Breast epithelium (tissue), 4 donors: ENCODE measurements at regions not wholly inside any gene's neighbourhood (a gene's known extent, or its start where the extent isn't known, plus 50 kb on each side); places are given as distances from the start of the nearest gene placed in this dataset.

Experiments
- DNase-seq, 2 donors: peaks; one replicate each; pipeline ENCODE4 v3.0.0-alpha.2; 2019; ENCODE audit warnings: low spot score in 2 of 2
- H3K27ac ChIP-seq, 2 donors: fragments of 200-600 bp; sonication (generic) in 1 of 2; one replicate each; pipeline ENCODE4 v1.5.1; 2016 to 2019; ENCODE audit warnings: mild to moderate bottlenecking in 1 of 2
- H3K27me3 ChIP-seq, 2 donors: fragments of 200-600 bp; sonication (generic) in 1 of 2; one replicate each; pipeline versions ENCODE4 v1.5.1 to v1.6.0; 2017 to 2019; ENCODE audit warnings: control low read depth in 1 of 2, mild to moderate bottlenecking in 1 of 2
- H3K36me3 ChIP-seq: fragments of 200-600 bp; one replicate; pipeline ENCODE4 v1.5.1; 2019
- H3K4me1 ChIP-seq, 2 donors: fragments of 200-600 bp; sonication (generic); one replicate each; pipeline ENCODE4 v1.5.1; 2016 to 2019; ENCODE audit warnings: control low read depth in 1 of 2
- H3K4me3 ChIP-seq, 3 donors: fragments of 200-600 bp; sonication (generic); 1 replicate in 2 of 3; 2 replicates in 1 of 3; pipeline ENCODE4 v1.5.1; 2016 to 2019; ENCODE audit warnings: mild to moderate bottlenecking in 3 of 3, moderate library complexity in 2 of 3
- H3K9me3 ChIP-seq, 2 donors: fragments of 200-600 bp; sonication (generic) in 1 of 2; one replicate each; pipeline ENCODE4 v1.5.1; 2016 to 2019; ENCODE audit warnings: control low read depth in 1 of 2
- CTCF ChIP-seq, 3 donors: fragments of 450-650 bp; IDR thresholded peaks; one replicate each; pipeline ENCODE4 v1.5.1; 2016 to 2017; ENCODE audit warnings: antibody characterized with exemption in 3 of 3, mild to moderate bottlenecking in 3 of 3, moderate library complexity in 3 of 3
- POLR2A ChIP-seq: fragments of 450-650 bp; IDR thresholded peaks from one replicate; pipeline ENCODE4 v1.6.1; 2016; ENCODE audit warnings: antibody characterized with exemption, mild to moderate bottlenecking, moderate library complexity
- POLR2AphosphoS5 ChIP-seq, 3 donors: sonication (generic); formaldehyde crosslinking; IDR thresholded peaks; one replicate each; pipeline ENCODE4 v1.6.1; 2017; ENCODE audit warnings: antibody characterized with exemption in 3 of 3
- intact Hi-C: fragments of 100-400 bp; cut with DNase I; formaldehyde crosslinking; loops from one replicate; pipeline ENCODE4 v1.15.1; 2023; ENCODE audit warnings: low total_unique reads

DNA sequence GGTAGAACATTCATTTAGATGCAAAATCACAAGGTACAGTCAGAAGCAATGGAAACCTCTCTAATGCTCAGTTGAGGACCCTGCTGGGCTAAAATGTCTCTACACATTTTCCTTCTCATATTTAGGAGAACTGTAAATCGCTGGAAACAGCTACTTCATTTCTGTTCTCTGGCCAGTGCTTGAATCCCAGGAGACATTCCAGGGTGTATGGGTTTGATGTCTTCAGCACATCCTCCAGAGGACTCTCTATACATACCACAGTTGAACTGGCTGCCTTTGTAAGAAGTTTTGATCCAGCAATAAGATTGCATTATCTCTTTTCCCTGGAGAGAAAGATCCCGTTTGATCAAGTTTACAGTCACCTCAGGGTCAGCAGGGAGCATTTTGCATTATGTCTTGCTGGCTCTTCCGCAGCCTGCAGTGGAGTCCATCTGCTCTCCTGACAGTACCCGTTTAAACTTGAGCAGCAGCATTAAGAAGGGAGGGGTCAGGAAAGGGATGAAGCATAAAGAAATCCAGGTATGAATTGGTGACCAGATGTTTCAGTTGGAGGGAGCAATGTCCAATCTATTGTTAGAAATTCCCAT, 676.0 kb downstream of the EPHA3 start:
- TF ChIP-seq POLR2AphosphoS5 (IDR thresholded peaks at IDR 0.05), result no peak
- no peak for TF ChIP-seq POLR2A
- no peak for TF ChIP-seq CTCF (IDR thresholded peaks at IDR 0.05)
- Histone ChIP-seq H3K36me3 (no peaks in the 10 kb centered on the region), H3K27me3 (no peaks in the 10 kb centered on the region), H3K9me3 (no peaks in the 10 kb centered on the region), H3K4me1 (no peaks in the 10 kb centered on the region), H3K4me3 (no peak overlapping the region), H3K27ac (no peak overlapping the region)
- intact Hi-C loops, result no loop called here
- DNase-seq, result no peak

- intact Hi-C loops, result no loop called here
- TF ChIP-seq CTCF (IDR thresholded peaks at IDR 0.05) (no peak), POLR2AphosphoS5 (IDR thresholded peaks at IDR 0.05) (no peak), POLR2A (no peak)
- Histone ChIP-seq H3K4me3 (no peak overlapping the region), H3K9me3 (no peaks in the 10 kb centered on the region), H3K36me3 (no peaks in the 10 kb centered on the region), H3K27ac (no peak overlapping the region), H3K4me1 (no peaks in the 10 kb centered on the region), H3K27me3 (no peaks in the 10 kb centered on the region)
- DNase-seq, result no peak
Observed at GRCh38 chr3:89787485-89787884, 680.1 kb downstream of the EPHA3 start.

DNA sequence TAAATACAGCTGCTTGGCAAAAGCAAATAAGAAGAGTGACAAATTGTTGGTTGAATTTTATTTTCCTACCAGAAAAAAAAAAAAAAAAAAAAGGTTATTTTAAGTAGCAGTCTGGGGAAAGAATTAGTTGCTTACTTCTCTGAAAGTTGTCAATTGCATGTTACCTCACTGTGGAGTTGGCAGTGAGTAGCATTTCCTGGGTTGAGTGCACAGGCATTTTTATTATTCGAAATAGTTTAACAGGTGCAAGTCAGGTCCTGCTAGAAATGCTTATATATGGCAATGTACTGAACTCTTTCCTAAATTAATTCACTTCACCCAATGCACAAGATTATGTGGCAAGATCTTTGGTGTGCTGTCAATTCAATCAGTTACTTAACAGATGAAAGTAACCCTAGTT, 680.6 kb downstream of the EPHA3 start:
- intact Hi-C loops, result no loop called here

DNA sequence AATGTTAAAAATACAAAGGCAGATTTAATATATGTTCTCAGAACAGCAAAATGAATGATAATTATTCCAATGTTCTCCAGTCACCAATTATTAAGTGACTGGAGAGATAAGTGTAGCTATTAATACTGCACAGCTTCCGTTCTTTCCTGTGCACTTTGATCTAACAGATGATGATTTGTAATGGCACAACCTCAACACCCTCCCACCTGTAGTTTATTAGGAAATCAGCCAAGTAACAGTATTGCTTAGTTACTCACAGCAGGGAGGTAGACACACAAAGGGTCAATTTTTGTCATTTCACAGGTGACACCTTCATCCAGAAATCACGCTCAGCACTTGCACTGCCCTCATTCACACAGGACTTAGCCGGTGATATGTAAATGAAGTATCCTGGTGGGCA, 688.1 kb downstream of the EPHA3 start:
- H3K4me1 ChIP-seq, result no peaks in the 10 kb centered on the region
- no peaks in the 10 kb centered on the region for H3K9me3 ChIP-seq
- no peak overlapping the region for H3K27ac ChIP-seq
- intact Hi-C loops, result no loop called here
- no peak for TF ChIP-seq CTCF (IDR thresholded peaks at IDR 0.05)
- no peak for TF ChIP-seq POLR2AphosphoS5 (IDR thresholded peaks at IDR 0.05)
- no peak for TF ChIP-seq POLR2A
- DNase-seq, result no peak
- no peak overlapping the region for H3K4me3 ChIP-seq
- no peaks in the 10 kb centered on the region for H3K36me3 ChIP-seq
- H3K27me3 ChIP-seq, result no peaks in the 10 kb centered on the region

More for the DNA sequence above, 680.6 kb downstream of the EPHA3 start:
- TF ChIP-seq POLR2AphosphoS5 (IDR thresholded peaks at IDR 0.05) (no peak), POLR2A (no peak), CTCF (IDR thresholded peaks at IDR 0.05) (no peak)
- H3K9me3 ChIP-seq, result no peaks in the 10 kb centered on the region
- H3K4me3 ChIP-seq, result no peak overlapping the region
- H3K4me1 ChIP-seq, result no peaks in the 10 kb centered on the region
- H3K27me3 ChIP-seq, result no peaks in the 10 kb centered on the region
- no peak overlapping the region for H3K27ac ChIP-seq
- H3K36me3 ChIP-seq, result no peaks in the 10 kb centered on the region
- no peak for DNase-seq

DNA sequence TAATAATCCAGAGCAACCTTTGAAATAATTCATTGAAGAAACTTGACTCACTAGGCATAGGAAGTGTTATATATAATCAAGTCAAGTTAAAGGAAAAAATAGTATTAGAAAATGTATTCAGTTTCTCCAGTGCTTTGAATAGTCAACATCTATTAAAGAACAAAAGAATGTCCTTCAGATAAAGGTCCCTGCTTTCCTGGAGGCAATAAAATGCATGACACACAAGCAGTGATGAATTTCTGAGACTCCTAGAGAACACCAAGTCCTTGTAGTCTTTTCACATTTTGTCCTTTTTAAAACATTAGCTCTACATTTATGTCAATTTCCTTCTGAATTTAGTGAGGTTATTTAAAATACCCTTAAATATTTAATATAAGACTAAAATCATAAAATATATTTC, 695.5 kb downstream of the EPHA3 start:
- no peaks in the 10 kb centered on the region for H3K4me1 ChIP-seq
- H3K27ac ChIP-seq, result no peak overlapping the region
- H3K36me3 ChIP-seq, result no peaks in the 10 kb centered on the region
- no peaks in the 10 kb centered on the region for H3K27me3 ChIP-seq
- H3K4me3 ChIP-seq, result no peak overlapping the region
- DNase-seq, result no peak
- intact Hi-C loops, result no loop called here
- H3K9me3 ChIP-seq, result no peaks in the 10 kb centered on the region
- no peak for TF ChIP-seq POLR2AphosphoS5 (IDR thresholded peaks at IDR 0.05)
- TF ChIP-seq POLR2A, result no peak
- no peak for TF ChIP-seq CTCF (IDR thresholded peaks at IDR 0.05)
